Thoracic aorta (tissue), 2 donors: ENCODE measurements at regions not wholly inside any gene's neighbourhood (a gene's known extent, or its start where the extent isn't known, plus 50 kb on each side); places are given as distances from the start of the nearest gene placed in this dataset.

ENCODE experiments used
- ATAC-seq: fragments of 150-250 bp; one replicate; pipeline ENCODE4 v1.8.0; 2017; ENCODE audit warnings: low read depth; ENCODE audit not compliant: insufficient number of reproducible peaks, low FRiP score
- DNase-seq: peaks from one replicate; pipeline ENCODE4 v3.0.0-alpha.2; 2020; ENCODE audit warnings: low spot score
- H3K27ac ChIP-seq, 2 donors: fragments of 200-600 bp; sonication (generic); 1 replicate in 1 of 2; 2 replicates in 1 of 2; pipeline ENCODE4 v1.5.1; 2016; ENCODE audit warnings: mild to moderate bottlenecking in 2 of 2, moderate library complexity in 2 of 2
- H3K27me3 ChIP-seq: fragments of 200-600 bp; sonication (generic); replicated peaks from 2 replicates; pipeline ENCODE4 v1.6.0; 2016; ENCODE audit warnings: mild to moderate bottlenecking; ENCODE audit not compliant: insufficient read depth
- H3K36me3 ChIP-seq: fragments of 200-600 bp; sonication (generic); one replicate; pipeline ENCODE4 v1.5.1; 2016
- H3K4me1 ChIP-seq, 2 donors: fragments of 200-600 bp; sonication (generic); 1 replicate in 1 of 2; 2 replicates in 1 of 2; pipeline versions ENCODE4 v1.5.1 to v1.6.0; 2016; ENCODE audit warnings: low read depth in 2 of 2, mild to moderate bottlenecking in 1 of 2; ENCODE audit not compliant: control insufficient read depth in 1 of 2
- H3K4me3 ChIP-seq: fragments of 200-600 bp; sonication (generic); 2 replicates; pipeline ENCODE4 v1.5.1; 2016; ENCODE audit warnings: mild to moderate bottlenecking
- H3K9me3 ChIP-seq: fragments of 200-600 bp; sonication (generic); 2 replicates; pipeline ENCODE4 v1.5.1; 2016
- CTCF ChIP-seq: fragments of 200-600 bp; sonication (generic); IDR thresholded peaks from one replicate; pipeline ENCODE4 v1.5.1; 2019; ENCODE audit warnings: antibody characterized with exemption

GRCh38 chr19:31900991-31901390, 444.4 kb upstream of the ZNF507 start:
- Histone ChIP-seq H3K4me3 (no peak overlapping the region), H3K36me3 (no peaks in the 10 kb centered on the region), H3K4me1 (peaks cover 0 to 3% of the 10 kb centered on the region in 2 donors), H3K27ac (no peak overlapping the region), H3K9me3 (no peaks in the 10 kb centered on the region), H3K27me3 (no peaks in the 10 kb centered on the region)
- DNase-seq: no peak
- no peak for TF ChIP-seq CTCF
- no peak for ATAC-seq

GRCh38 chr19:31902821-31903220, 442.6 kb upstream of the ZNF507 start:
- Histone ChIP-seq H3K27me3 (no peaks in the 10 kb centered on the region), H3K27ac (no peak overlapping the region), H3K9me3 (no peaks in the 10 kb centered on the region), H3K36me3 (no peaks in the 10 kb centered on the region), H3K4me3 (no peak overlapping the region), H3K4me1 (peaks cover 0 to 5% of the 10 kb centered on the region in 2 donors)
- no peak for ATAC-seq
- no peak for TF ChIP-seq CTCF
- DNase-seq: no peak

GRCh38 chr19:31903979-31904378, 441.4 kb upstream of the ZNF507 start:
- Histone ChIP-seq H3K4me3 (no peak overlapping the region), H3K9me3 (no peaks in the 10 kb centered on the region), H3K4me1 (peaks cover 0 to 5% of the 10 kb centered on the region in 2 donors), H3K27me3 (no peaks in the 10 kb centered on the region), H3K36me3 (no peaks in the 10 kb centered on the region), H3K27ac (no peak overlapping the region)
- ATAC-seq (no peak), DNase-seq (no peak)
- no peak for TF ChIP-seq CTCF

- DNase-seq (no peak), ATAC-seq (no peak)
- no peaks in the 10 kb centered on the region for H3K36me3 ChIP-seq
- no peak for TF ChIP-seq CTCF
- H3K27ac ChIP-seq: no peak overlapping the region
- peaks cover 0 to 5% of the 10 kb centered on the region in 2 donors for H3K4me1 ChIP-seq
- H3K27me3 ChIP-seq: no peaks in the 10 kb centered on the region
- H3K4me3 ChIP-seq: no peak overlapping the region
- no peaks in the 10 kb centered on the region for H3K9me3 ChIP-seq
Observed at GRCh38 chr19:31906111-31906871, 439.1 kb upstream of the ZNF507 start.

GRCh38 chr19:31907661-31908060, 437.7 kb upstream of the ZNF507 start:
- Histone ChIP-seq H3K4me1 (peaks cover 0 to 5% of the 10 kb centered on the region in 2 donors), H3K27me3 (no peaks in the 10 kb centered on the region), H3K4me3 (no peak overlapping the region), H3K36me3 (no peaks in the 10 kb centered on the region), H3K27ac (no peak overlapping the region), H3K9me3 (no peaks in the 10 kb centered on the region)
- DNase-seq (no peak), ATAC-seq (no peak)
- TF ChIP-seq CTCF: no peak
